Ovary (tissue), 3 donors: ENCODE measurements at regions not wholly inside any gene's neighbourhood (a gene's known extent, or its start where the extent isn't known, plus 50 kb on each side); places are given as distances from the start of the nearest gene placed in this dataset.

ENCODE experiments used
- EP300 ChIP-seq: sonication (generic); formaldehyde crosslinking; IDR thresholded peaks from one replicate; pipeline ENCODE4 v1.6.1; 2017; ENCODE audit warnings: antibody characterized with exemption
- POLR2A ChIP-seq: fragments of 450-650 bp; IDR thresholded peaks from one replicate; pipeline ENCODE4 v1.6.1; 2017; ENCODE audit warnings: antibody characterized with exemption, mild to moderate bottlenecking, moderate library complexity
- TF ChIP-seq, protein P1 (sequence below), 3 donors: fragments of 450-650 bp in 2 of 3; fragments of 200-600 bp in 1 of 3; IDR thresholded peaks; one replicate each; pipeline versions ENCODE4 v1.5.1 to v1.8.0; 2016 to 2022; ENCODE audit warnings: antibody characterized with exemption in 3 of 3, mild to moderate bottlenecking in 1 of 3
- donor health status: DM: no; HTN: no; CAD: no.

DNA sequence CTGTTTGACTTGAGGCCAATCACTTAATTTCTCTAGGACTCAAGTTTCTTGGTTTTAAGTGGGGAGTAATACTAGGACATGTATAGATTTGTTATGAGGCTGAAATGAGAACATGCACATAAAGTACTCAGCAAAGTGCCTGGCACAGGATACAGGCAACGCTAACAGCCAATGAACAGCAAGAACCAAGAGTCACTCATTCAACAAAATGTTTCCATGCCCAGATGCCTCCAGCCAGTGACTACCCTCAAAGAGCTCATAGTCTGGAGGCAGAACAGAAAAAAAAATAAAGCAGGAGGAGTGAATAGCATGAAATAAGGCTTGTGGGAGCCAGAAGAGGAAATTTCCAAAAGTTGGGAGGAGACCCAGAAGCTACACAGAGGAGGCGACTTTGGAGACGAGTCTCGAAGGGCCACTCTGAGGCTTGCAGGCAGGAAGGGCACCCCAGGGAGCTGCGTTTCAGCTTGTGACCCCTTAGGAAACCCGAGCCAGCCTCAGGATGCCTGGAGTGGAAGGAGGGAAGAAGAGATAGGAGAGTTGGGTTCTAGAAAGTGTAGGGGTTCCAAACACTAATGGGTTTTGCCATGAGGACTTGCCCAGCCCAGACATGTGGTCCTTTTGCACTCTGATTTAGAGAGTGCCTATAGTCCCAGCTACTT, 70.0 kb downstream of the CXCL12 start:
- TF ChIP-seq, protein P1, sequence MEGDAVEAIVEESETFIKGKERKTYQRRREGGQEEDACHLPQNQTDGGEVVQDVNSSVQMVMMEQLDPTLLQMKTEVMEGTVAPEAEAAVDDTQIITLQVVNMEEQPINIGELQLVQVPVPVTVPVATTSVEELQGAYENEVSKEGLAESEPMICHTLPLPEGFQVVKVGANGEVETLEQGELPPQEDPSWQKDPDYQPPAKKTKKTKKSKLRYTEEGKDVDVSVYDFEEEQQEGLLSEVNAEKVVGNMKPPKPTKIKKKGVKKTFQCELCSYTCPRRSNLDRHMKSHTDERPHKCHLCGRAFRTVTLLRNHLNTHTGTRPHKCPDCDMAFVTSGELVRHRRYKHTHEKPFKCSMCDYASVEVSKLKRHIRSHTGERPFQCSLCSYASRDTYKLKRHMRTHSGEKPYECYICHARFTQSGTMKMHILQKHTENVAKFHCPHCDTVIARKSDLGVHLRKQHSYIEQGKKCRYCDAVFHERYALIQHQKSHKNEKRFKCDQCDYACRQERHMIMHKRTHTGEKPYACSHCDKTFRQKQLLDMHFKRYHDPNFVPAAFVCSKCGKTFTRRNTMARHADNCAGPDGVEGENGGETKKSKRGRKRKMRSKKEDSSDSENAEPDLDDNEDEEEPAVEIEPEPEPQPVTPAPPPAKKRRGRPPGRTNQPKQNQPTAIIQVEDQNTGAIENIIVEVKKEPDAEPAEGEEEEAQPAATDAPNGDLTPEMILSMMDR (IDR thresholded peaks at IDR 0.05), result no peak
- TF ChIP-seq POLR2A, result no peak
- TF ChIP-seq EP300, result no peak
